ENCODE measurements at regions not wholly inside any gene's neighbourhood (a gene's known extent, or its start where the extent isn't known, plus 50 kb on each side); places are given as distances from the start of the nearest gene placed in this dataset.

DNA sequence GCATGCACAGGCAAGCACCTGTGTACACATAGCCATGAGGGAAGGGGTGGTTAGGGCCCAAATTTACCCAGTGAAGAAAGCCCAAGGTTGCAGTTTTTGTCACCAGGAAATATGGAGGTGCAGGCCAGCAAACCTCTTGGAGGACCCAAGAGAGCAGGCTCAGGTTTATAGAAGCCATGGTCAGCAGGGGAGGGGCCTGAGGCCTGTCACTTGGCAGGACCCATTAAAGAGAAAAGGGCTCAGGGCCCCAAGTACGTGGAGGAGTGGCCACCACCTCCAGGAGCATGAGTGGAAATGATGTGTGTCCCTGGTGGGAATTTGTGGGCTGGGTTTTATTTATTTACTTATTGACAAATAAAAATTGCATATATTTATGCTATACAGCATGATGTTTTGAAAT is 192.9 kb downstream of the HAUS1 start:
- TF ChIP-seq, protein P1, sequence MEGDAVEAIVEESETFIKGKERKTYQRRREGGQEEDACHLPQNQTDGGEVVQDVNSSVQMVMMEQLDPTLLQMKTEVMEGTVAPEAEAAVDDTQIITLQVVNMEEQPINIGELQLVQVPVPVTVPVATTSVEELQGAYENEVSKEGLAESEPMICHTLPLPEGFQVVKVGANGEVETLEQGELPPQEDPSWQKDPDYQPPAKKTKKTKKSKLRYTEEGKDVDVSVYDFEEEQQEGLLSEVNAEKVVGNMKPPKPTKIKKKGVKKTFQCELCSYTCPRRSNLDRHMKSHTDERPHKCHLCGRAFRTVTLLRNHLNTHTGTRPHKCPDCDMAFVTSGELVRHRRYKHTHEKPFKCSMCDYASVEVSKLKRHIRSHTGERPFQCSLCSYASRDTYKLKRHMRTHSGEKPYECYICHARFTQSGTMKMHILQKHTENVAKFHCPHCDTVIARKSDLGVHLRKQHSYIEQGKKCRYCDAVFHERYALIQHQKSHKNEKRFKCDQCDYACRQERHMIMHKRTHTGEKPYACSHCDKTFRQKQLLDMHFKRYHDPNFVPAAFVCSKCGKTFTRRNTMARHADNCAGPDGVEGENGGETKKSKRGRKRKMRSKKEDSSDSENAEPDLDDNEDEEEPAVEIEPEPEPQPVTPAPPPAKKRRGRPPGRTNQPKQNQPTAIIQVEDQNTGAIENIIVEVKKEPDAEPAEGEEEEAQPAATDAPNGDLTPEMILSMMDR (IDR thresholded peaks at IDR 0.05) = no peak
- no peak for TF ChIP-seq POLR2A (IDR thresholded peaks at IDR 0.05)

All from Peyer's patch (tissue), 4 donors.